HG03064 (cell line): ENCODE measurements at regions not wholly inside any gene's neighbourhood (a gene's known extent, or its start where the extent isn't known, plus 50 kb on each side); places are given as distances from the start of the nearest gene placed in this dataset.

Experiments used
- ATAC-seq: cut with Tn5 transposase; IDR thresholded peaks from one replicate; pipeline ENCODE4 v1.9.1; 2021; ENCODE audit warnings: low read depth; ENCODE audit not compliant: unreplicated experiment

DNA sequence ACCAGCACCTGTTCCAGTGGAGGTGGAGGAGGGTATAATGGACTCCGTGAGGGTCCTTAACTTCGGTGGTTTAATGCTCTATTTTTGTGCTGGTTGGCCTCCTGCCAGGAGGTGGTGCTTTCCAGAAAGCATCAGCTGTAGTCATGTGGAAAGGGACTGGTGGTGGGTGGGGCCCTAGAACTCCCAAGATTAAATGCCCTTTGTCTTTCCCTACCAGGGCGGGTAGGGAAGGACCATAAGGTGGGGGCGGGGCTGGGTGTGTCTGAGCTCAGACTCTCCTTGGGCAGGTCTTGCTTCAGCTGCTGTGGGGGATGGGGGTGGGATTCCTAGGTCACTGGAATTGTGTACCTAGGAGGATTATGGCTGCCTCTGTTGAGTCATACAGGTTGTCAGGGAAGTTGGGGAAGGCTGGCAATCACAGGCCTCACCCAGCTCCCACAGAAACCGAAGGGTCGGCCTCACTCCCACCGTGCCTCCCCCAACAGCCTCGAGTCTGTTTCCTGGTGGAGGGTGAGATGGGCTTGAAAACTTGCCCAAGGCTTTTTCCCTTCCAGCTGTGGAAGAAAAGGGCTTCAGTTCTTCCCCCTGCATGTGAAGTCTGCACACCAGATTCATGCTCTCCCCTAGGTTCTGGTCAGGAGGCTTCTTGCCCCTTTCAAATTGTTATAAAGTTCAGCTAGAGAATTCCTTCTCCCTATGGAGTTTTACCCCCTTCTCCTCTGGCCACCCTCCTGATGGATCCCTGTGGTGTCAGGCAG lies 60.3 kb upstream of the CLDN10 start:
- ATAC-seq: no peak

DNA sequence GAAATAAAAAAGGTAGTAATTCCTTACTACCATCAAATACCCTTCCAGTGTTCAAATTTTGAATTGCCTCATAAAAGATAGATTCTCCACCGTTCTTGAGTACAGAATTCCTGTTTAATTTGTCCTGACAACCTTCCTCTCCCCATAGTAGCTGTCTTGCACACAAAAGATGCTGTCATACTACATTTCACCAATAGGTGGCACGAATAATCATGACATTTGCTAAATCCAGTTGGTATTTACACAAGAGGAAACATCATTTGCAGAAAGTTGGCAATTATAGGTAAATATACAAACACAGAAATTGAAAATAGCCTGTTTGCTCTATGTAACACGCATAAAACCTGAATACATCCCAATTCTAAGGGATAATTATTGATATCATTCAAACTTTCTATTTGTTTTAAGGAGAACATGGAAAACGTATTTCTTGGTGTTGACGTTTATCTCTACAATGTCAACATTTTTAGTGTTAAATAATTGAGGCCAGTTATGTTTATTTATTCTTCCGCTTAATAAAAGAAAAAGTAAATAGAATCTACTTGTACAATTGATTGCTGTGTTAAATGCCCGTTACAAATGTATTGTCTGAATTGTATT lies 58.3 kb upstream of the CLDN10 start:
- no peak for ATAC-seq

DNA sequence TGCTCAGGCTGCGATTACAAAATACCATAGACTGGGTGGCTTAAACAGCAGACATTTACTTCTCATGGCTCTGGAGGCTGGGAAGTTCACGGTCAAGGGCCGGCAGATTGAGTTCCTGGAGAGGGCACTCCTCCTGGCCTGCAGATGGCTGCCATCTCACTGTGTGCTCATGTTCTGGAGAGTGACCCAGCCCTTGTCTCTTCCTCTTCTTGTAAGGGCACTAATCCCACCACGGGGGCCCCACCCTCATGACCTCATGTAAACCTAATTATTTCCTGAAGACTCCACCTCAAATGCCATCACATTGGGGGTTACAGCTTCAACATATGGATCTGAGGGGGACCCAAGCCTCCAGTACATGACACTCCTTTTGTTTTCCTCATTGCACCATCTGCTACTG lies 56.0 kb upstream of the CLDN10 start:
- no peak for ATAC-seq

DNA sequence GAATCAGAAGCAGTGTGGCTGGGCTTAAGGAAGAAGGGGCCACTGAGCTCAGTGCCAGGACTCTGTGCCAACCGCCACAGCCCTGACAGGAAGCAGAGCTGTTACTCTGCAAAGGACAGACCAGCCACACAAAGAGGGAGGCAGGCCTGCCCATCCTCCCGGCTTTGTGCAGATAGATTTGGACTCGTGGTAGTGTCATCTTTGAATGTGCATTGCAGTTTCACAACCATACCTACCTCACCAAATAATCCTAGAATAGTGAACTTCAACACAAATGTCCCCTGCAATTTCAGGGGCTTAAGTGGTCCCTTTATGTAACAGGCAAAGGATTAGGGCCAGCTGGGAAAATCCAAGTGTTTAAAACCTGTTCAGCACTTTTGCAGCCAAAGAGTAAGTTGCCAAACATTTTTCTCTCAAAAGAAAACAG lies 55.1 kb upstream of the CLDN10 start:
- no peak for ATAC-seq

DNA sequence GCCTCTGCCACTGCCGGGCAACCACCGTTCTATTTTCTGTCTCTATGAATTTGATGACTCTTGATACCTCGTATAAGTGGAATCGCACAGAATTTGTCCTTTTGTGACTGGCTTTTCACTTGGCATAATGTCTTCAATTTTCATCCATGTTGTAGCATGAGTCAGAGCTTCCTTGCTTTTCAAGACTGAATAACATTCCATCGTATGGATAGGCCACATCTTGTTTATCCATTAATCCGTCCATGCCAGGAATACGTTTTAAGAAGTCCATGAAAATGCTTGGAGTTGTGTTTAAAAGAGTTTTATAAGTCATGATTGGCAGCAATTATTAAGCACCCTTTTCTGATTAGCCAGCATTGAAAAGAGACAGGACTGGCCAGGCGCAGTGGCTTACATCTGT lies 53.6 kb upstream of the CLDN10 start:
- ATAC-seq: no peak

DNA sequence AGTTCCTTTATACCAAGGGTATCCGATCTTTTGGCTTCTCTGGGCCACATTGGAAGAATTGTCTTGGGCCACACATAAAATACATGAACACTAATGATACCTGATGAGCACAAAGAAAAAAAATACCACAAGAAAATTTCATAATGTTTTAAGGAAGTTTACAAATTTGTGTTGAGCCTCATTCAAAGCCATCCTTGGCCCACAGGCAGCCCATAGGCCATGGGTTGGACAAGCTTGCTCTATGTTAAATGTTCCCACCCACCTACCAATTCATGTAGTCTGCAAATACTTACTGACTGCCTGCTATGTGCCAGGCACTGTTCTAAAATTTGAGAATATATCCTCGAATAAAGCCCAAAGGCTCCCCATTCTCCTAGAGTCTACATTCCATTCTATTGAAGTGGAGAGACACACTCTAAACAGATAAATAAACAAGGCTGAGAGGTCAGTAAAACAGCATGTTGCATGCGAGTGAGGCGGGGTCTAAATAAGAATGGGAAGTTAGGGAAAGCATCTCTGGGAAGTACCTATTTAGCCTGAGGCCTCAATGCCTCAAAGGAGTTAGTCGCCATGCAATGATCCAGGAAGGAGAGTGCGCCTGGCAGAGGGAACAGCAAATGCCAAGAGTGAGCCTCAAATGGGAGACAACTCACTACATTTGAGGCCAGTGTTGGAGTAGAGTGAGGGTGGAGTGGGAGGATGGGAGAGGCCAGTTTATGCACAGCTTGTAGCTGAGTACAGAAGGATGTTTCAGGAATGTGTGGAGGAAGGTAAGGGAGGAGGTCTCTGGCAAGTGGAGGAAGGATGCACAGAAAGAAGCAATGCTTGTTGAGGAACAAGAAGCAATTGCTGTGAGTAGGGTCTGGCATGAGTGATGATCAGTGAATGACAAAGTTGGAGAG lies 52.5 kb upstream of the CLDN10 start:
- ATAC-seq: no peak

DNA sequence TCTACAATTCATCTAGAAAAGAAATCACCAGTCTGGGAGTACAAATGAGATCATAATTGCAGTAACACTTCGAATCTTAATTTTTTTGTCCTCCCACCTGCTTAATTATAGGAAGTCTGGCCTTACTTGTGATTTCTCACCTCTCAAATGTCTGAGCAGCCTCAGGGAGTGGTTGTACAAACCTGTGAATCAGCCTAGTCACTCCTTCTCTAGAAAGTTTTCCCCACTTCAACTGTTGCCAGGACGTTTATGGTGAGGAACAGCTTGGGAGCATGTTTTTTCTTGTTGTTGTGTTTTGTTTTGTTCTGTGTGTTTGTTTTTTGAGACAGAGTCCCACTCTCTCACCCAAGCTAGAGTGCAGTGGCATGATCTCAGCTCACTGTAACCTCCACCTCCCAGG lies 50.3 kb upstream of the CLDN10 start:
- no peak for ATAC-seq
